WTC11 (cell line): ENCODE measurements at regions not wholly inside any gene's neighbourhood (a gene's known extent, or its start where the extent isn't known, plus 50 kb on each side); places are given as distances from the start of the nearest gene placed in this dataset.

ENCODE experiments used
- ATAC-seq: fragments of 200-7000 bp; cut with Tn5 transposase; 2 replicates; pipeline ENCODE4 v1.10.0; 2021; ENCODE audit warnings: mild to moderate bottlenecking, moderate library complexity
- CTCF ChIA-PET: fragments of 300-600 bp; sonication (Branson Sonifier 250); formaldehyde crosslinking; loops from one replicate; lab custom pipeline; 2021; ENCODE audit warnings: antibody characterized with exemption; lab: Charles Lee
- POLR2A ChIA-PET: fragments of 350-600 bp; sonication (Branson Sonifier 250); formaldehyde crosslinking; loops from one replicate; lab custom pipeline; 2021; ENCODE audit warnings: antibody characterized with exemption; lab: Charles Lee
- DNase-seq: peaks from one replicate; pipeline ENCODE4 v3.0.0; 2021; ENCODE audit warnings: low spot score
- H3K27ac Mint-ChIP-seq: 2 replicates; pipeline ENCODE4 v1.8.0; 2021; ENCODE audit warnings: mixed read lengths
- H3K27me3 Mint-ChIP-seq: 2 replicates; pipeline ENCODE4 v1.8.0; 2021; ENCODE audit warnings: low read depth, mild to moderate bottlenecking, moderate library complexity, mixed read lengths
- H3K36me3 Mint-ChIP-seq: 2 replicates; pipeline ENCODE4 v1.8.0; 2021; ENCODE audit warnings: mixed read lengths
- H3K4me1 Mint-ChIP-seq: 2 replicates; pipeline ENCODE4 v1.8.0; 2022; ENCODE audit warnings: mixed read lengths
- H3K4me3 Mint-ChIP-seq: 2 replicates; pipeline ENCODE4 v1.8.0; 2021; ENCODE audit warnings: mild to moderate bottlenecking, moderate library complexity, mixed read lengths
- H3K9me3 Mint-ChIP-seq: 2 replicates; pipeline ENCODE4 v1.8.0; 2021; ENCODE audit warnings: mixed read lengths
- ATF1 ChIP-seq: sonication (generic); formaldehyde crosslinking; IDR thresholded peaks from 2 replicates; pipeline ENCODE4 v1.8.1; 2023; ENCODE audit warnings: mild to moderate bottlenecking, moderate library complexity, missing genetic modification reagents
- CBFB ChIP-seq: sonication (generic); formaldehyde crosslinking; IDR thresholded peaks from 2 replicates; pipeline ENCODE4 v1.8.1; 2022; ENCODE audit warnings: mild to moderate bottlenecking, low read depth, missing genetic modification reagents
- FOXK1 ChIP-seq: sonication (generic); formaldehyde crosslinking; IDR thresholded peaks from 2 replicates; pipeline ENCODE4 v1.8.0; 2022; ENCODE audit warnings: mild to moderate bottlenecking, moderate library complexity, missing genetic modification reagents
- GABPB1 ChIP-seq: sonication (generic); formaldehyde crosslinking; IDR thresholded peaks from 2 replicates; pipeline ENCODE4 v1.8.1; 2023; ENCODE audit warnings: mild to moderate bottlenecking, missing genetic modification reagents
- GRHL2 ChIP-seq: fragments of 250-450 bp; sonication (Bioruptor Pico); IDR thresholded peaks from 2 replicates; pipeline ENCODE4 v1.8.0; 2022; ENCODE audit warnings: mild to moderate bottlenecking, moderate library complexity; ENCODE audit not compliant: insufficient replicate concordance, severe bottlenecking
- JAZF1 ChIP-seq: fragments of 250-450 bp; sonication (Bioruptor Pico); IDR thresholded peaks from 2 replicates; pipeline ENCODE4 v1.9.0; 2021; ENCODE audit warnings: moderate library complexity, mild to moderate bottlenecking, inconsistent platforms
- JUN ChIP-seq: sonication (generic); formaldehyde crosslinking; IDR thresholded peaks from 2 replicates; pipeline ENCODE4 v1.8.0; 2023; ENCODE audit warnings: mild to moderate bottlenecking, missing genetic modification reagents
- KAT7 ChIP-seq: sonication (generic); formaldehyde crosslinking; IDR thresholded peaks from 2 replicates; pipeline ENCODE4 v1.8.1; 2023; ENCODE audit warnings: missing genetic modification reagents, mild to moderate bottlenecking, borderline replicate concordance
- MAX ChIP-seq: sonication (generic); formaldehyde crosslinking; IDR thresholded peaks from 2 replicates; pipeline ENCODE4 v1.8.0; 2022; ENCODE audit warnings: mild to moderate bottlenecking, missing genetic modification reagents
- NFYB ChIP-seq: sonication (generic); formaldehyde crosslinking; conservative IDR thresholded peaks from 2 replicates; pipeline ENCODE4 v1.8.0; 2022; ENCODE audit warnings: low read depth, missing genetic modification reagents
- NR1H2 ChIP-seq: sonication (generic); formaldehyde crosslinking; IDR thresholded peaks from 2 replicates; pipeline ENCODE4 v1.9.0; 2021; ENCODE audit warnings: mild to moderate bottlenecking, moderate library complexity, missing genetic modification reagents
- NR3C1 ChIP-seq: sonication (generic); formaldehyde crosslinking; conservative IDR thresholded peaks from 2 replicates; pipeline ENCODE4 v1.8.1; 2023; ENCODE audit warnings: low read depth, mild to moderate bottlenecking, missing genetic modification reagents
- PRRX2 ChIP-seq: fragments of 250-450 bp; sonication (Bioruptor Pico); IDR thresholded peaks from 2 replicates; pipeline ENCODE4 v1.8.0; 2021; ENCODE audit warnings: mild to moderate bottlenecking
- RELA ChIP-seq: sonication (generic); formaldehyde crosslinking; IDR thresholded peaks from 2 replicates; pipeline ENCODE4 v1.8.1; 2022; ENCODE audit warnings: missing genetic modification reagents, mild to moderate bottlenecking, borderline replicate concordance
- RORB ChIP-seq: fragments of 250-450 bp; sonication (Bioruptor Pico); IDR thresholded peaks from 2 replicates; pipeline ENCODE4 v1.9.0; 2021; ENCODE audit warnings: mild to moderate bottlenecking
- SMAD3 ChIP-seq: sonication (generic); formaldehyde crosslinking; IDR thresholded peaks from 2 replicates; pipeline ENCODE4 v1.8.0; 2022; ENCODE audit warnings: missing genetic modification reagents, mild to moderate bottlenecking, borderline replicate concordance
- SOX15 ChIP-seq: fragments of 250-450 bp; sonication (Bioruptor Pico); IDR thresholded peaks from 2 replicates; pipeline ENCODE4 v1.9.0; 2021; ENCODE audit warnings: mild to moderate bottlenecking
- STAT6 ChIP-seq: sonication (generic); formaldehyde crosslinking; conservative IDR thresholded peaks from 2 replicates; pipeline ENCODE4 v1.8.1; 2023; ENCODE audit warnings: mild to moderate bottlenecking, low read depth, missing genetic modification reagents, moderate library complexity
- TEAD4 ChIP-seq: sonication (generic); formaldehyde crosslinking; IDR thresholded peaks from 2 replicates; pipeline ENCODE4 v1.8.0; 2022; ENCODE audit warnings: mild to moderate bottlenecking, missing genetic modification reagents
- USF2 ChIP-seq: sonication (generic); formaldehyde crosslinking; IDR thresholded peaks from 2 replicates; pipeline ENCODE4 v1.8.1; 2023; ENCODE audit warnings: mild to moderate bottlenecking, missing genetic modification reagents, moderate library complexity
- ZNF232 ChIP-seq: sonication (generic); formaldehyde crosslinking; IDR thresholded peaks from 2 replicates; pipeline ENCODE4 v1.8.0; 2022; ENCODE audit warnings: mild to moderate bottlenecking, missing genetic modification reagents
- ZNF396 ChIP-seq: fragments of 250-450 bp; sonication (Bioruptor Pico); IDR thresholded peaks from 2 replicates; pipeline ENCODE4 v1.8.0; 2021; ENCODE audit warnings: mild to moderate bottlenecking, moderate library complexity, borderline replicate concordance
- ZNF423 ChIP-seq: fragments of 250-450 bp; sonication (Bioruptor Pico); IDR thresholded peaks from 2 replicates; pipeline ENCODE4 v2.1.2; 2022; ENCODE audit warnings: mild to moderate bottlenecking, moderate library complexity
- TF ChIP-seq, protein P1 (sequence below): sonication (generic); formaldehyde crosslinking; IDR thresholded peaks from 2 replicates; pipeline ENCODE4 v1.8.0; 2023; ENCODE audit warnings: mild to moderate bottlenecking, missing genetic modification reagents
- TF ChIP-seq, protein P2 (sequence below): sonication (generic); formaldehyde crosslinking; IDR thresholded peaks from 2 replicates; pipeline ENCODE4 v1.8.0; 2022; ENCODE audit warnings: missing genetic modification reagents
- TF ChIP-seq, protein P3 (sequence below): sonication (generic); formaldehyde crosslinking; IDR thresholded peaks from 2 replicates; pipeline ENCODE4 v1.8.1; 2023; ENCODE audit warnings: mild to moderate bottlenecking, missing genetic modification reagents
- TF ChIP-seq, protein P4 (sequence below): sonication (generic); formaldehyde crosslinking; IDR thresholded peaks from 2 replicates; pipeline ENCODE4 v1.8.0; 2023; ENCODE audit warnings: missing genetic modification reagents

GRCh38 chr13:111916201-111916600 lies 150.7 kb upstream of the SOX1 start (continued):
- TF ChIP-seq, protein P1, sequence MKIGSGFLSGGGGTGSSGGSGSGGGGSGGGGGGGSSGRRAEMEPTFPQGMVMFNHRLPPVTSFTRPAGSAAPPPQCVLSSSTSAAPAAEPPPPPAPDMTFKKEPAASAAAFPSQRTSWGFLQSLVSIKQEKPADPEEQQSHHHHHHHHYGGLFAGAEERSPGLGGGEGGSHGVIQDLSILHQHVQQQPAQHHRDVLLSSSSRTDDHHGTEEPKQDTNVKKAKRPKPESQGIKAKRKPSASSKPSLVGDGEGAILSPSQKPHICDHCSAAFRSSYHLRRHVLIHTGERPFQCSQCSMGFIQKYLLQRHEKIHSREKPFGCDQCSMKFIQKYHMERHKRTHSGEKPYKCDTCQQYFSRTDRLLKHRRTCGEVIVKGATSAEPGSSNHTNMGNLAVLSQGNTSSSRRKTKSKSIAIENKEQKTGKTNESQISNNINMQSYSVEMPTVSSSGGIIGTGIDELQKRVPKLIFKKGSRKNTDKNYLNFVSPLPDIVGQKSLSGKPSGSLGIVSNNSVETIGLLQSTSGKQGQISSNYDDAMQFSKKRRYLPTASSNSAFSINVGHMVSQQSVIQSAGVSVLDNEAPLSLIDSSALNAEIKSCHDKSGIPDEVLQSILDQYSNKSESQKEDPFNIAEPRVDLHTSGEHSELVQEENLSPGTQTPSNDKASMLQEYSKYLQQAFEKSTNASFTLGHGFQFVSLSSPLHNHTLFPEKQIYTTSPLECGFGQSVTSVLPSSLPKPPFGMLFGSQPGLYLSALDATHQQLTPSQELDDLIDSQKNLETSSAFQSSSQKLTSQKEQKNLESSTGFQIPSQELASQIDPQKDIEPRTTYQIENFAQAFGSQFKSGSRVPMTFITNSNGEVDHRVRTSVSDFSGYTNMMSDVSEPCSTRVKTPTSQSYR = no peak
- TF ChIP-seq MAX (CRISPR knock-in tag) (no peak), NR1H2 (CRISPR knock-in tag) (no peak), ATF1 (no peak), GRHL2 (CRISPR knock-in tag) (no peak), JUN (CRISPR knock-in tag) (no peak), USF2 (CRISPR knock-in tag) (no peak), STAT6 (CRISPR knock-in tag) (no peak), JAZF1 (no peak), TEAD4 (CRISPR knock-in tag) (no peak), ZNF396 (no peak), SMAD3 (CRISPR knock-in tag) (no peak)
- TF ChIP-seq, protein P2, sequence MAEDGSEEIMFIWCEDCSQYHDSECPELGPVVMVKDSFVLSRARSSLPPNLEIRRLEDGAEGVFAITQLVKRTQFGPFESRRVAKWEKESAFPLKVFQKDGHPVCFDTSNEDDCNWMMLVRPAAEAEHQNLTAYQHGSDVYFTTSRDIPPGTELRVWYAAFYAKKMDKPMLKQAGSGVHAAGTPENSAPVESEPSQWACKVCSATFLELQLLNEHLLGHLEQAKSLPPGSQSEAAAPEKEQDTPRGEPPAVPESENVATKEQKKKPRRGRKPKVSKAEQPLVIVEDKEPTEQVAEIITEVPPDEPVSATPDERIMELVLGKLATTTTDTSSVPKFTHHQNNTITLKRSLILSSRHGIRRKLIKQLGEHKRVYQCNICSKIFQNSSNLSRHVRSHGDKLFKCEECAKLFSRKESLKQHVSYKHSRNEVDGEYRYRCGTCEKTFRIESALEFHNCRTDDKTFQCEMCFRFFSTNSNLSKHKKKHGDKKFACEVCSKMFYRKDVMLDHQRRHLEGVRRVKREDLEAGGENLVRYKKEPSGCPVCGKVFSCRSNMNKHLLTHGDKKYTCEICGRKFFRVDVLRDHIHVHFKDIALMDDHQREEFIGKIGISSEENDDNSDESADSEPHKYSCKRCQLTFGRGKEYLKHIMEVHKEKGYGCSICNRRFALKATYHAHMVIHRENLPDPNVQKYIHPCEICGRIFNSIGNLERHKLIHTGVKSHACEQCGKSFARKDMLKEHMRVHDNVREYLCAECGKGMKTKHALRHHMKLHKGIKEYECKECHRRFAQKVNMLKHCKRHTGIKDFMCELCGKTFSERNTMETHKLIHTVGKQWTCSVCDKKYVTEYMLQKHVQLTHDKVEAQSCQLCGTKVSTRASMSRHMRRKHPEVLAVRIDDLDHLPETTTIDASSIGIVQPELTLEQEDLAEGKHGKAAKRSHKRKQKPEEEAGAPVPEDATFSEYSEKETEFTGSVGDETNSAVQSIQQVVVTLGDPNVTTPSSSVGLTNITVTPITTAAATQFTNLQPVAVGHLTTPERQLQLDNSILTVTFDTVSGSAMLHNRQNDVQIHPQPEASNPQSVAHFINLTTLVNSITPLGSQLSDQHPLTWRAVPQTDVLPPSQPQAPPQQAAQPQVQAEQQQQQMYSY (CRISPR knock-in tag) = no peak

GRCh38 chr13:111917086-111917485 lies 149.9 kb upstream of the SOX1 start:
- Mint-ChIP-seq H3K36me3 (no peaks in the 10 kb centered on the region), H3K4me3 (no peak overlapping the region), H3K4me1 (peaks cover 18% of the 10 kb centered on the region), H3K9me3 (no peaks in the 10 kb centered on the region), H3K27ac (no peak overlapping the region), H3K27me3 (no peaks in the 10 kb centered on the region; the same call in none of the 2 replicates)
- POLR2A ChIA-PET = no interaction called here
- ATAC-seq (no peak), DNase-seq (no peak)
- CTCF ChIA-PET = no interaction called here
- TF ChIP-seq, protein P3, sequence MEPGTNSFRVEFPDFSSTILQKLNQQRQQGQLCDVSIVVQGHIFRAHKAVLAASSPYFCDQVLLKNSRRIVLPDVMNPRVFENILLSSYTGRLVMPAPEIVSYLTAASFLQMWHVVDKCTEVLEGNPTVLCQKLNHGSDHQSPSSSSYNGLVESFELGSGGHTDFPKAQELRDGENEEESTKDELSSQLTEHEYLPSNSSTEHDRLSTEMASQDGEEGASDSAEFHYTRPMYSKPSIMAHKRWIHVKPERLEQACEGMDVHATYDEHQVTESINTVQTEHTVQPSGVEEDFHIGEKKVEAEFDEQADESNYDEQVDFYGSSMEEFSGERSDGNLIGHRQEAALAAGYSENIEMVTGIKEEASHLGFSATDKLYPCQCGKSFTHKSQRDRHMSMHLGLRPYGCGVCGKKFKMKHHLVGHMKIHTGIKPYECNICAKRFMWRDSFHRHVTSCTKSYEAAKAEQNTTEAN (CRISPR knock-in tag) = no peak
- TF ChIP-seq, protein P4, sequence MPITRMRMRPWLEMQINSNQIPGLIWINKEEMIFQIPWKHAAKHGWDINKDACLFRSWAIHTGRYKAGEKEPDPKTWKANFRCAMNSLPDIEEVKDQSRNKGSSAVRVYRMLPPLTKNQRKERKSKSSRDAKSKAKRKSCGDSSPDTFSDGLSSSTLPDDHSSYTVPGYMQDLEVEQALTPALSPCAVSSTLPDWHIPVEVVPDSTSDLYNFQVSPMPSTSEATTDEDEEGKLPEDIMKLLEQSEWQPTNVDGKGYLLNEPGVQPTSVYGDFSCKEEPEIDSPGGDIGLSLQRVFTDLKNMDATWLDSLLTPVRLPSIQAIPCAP = no peak
- TF ChIP-seq CBFB (CRISPR knock-in tag) (no peak), KAT7 (no peak), FOXK1 (CRISPR knock-in tag) (no peak), RORB (no peak), PRRX2 (CRISPR knock-in tag) (no peak), TEAD4 (CRISPR knock-in tag) (no peak), GABPB1 (no peak), JUN (CRISPR knock-in tag) (no peak), ZNF232 (CRISPR knock-in tag) (no peak), NFYB (CRISPR knock-in tag) (no peak), MAX (CRISPR knock-in tag) (no peak), ZNF423 (CRISPR knock-in tag) (no peak), SOX15 (CRISPR knock-in tag) (no peak), NR3C1 (CRISPR knock-in tag) (no peak), RELA (CRISPR knock-in tag) (no peak)
